Neural cell (in vitro differentiated cells): ENCODE measurements at regions not wholly inside any gene's neighbourhood (a gene's known extent, or its start where the extent isn't known, plus 50 kb on each side); places are given as distances from the start of the nearest gene placed in this dataset.

Experiments
- H2AFZ ChIP-seq: fragments of 200-600, 300-800 bp; sonication (generic), shearing (Covaris generic); 2 replicates; pipeline ENCODE4 v1.6.0; 2014; ENCODE audit warnings: low read depth, mild to moderate bottlenecking, antibody characterized with exemption, low read length, moderate library complexity
- H3F3A ChIP-seq: fragments of 200-600 bp; shearing (Covaris generic); 2 replicates; pipeline ENCODE4 v1.6.1; 2016; ENCODE audit warnings: mild to moderate bottlenecking, moderate library complexity, mixed read lengths, antibody characterized with exemption, low read length; ENCODE audit not compliant: insufficient read depth, poor library complexity, severe bottlenecking
- H3K27ac ChIP-seq: fragments of 200-600, 300-800 bp; sonication (generic), shearing (Covaris generic); 2 replicates; pipeline ENCODE4 v1.5.1; 2014; ENCODE audit warnings: mild to moderate bottlenecking, low read length, moderate library complexity
- H3K27me3 ChIP-seq: fragments of 300-800, 200-600 bp; sonication (generic), shearing (Covaris generic); 2 replicates; pipeline ENCODE4 v1.6.0; 2014; ENCODE audit warnings: mild to moderate bottlenecking, low read depth, low read length, moderate library complexity; ENCODE audit not compliant: insufficient read depth
- H3K36me3 ChIP-seq: fragments of 300-800, 200-600 bp; sonication (generic), shearing (Covaris generic); 2 replicates; pipeline ENCODE4 v1.5.1; 2014; ENCODE audit warnings: mild to moderate bottlenecking, antibody characterized with exemption, low read length, moderate library complexity; ENCODE audit not compliant: insufficient read depth
- H3K4me2 ChIP-seq: fragments of 300-800, 200-600 bp; sonication (generic), shearing (Covaris generic); 2 replicates; pipeline ENCODE4 v1.6.0; 2014; ENCODE audit warnings: mild to moderate bottlenecking, low read length
- H3K4me3 ChIP-seq: fragments of 300-800, 200-600 bp; sonication (generic), shearing (Covaris generic); 2 replicates; pipeline ENCODE4 v1.5.1; 2014; ENCODE audit warnings: mild to moderate bottlenecking, low read length, moderate library complexity
- H3K79me2 ChIP-seq: fragments of 200-600 bp; shearing (Covaris generic); replicated peaks from 2 replicates; pipeline ENCODE4 v1.6.0; 2014; ENCODE audit warnings: mild to moderate bottlenecking, low read length, moderate library complexity; ENCODE audit not compliant: insufficient read depth
- H3K9ac ChIP-seq: fragments of 300-800, 200-600 bp; sonication (generic), shearing (Covaris generic); 2 replicates; pipeline ENCODE4 v1.6.1; 2016; ENCODE audit warnings: mild to moderate bottlenecking, low read length, mixed read lengths
- H3K9me2 ChIP-seq: fragments of 200-600 bp; shearing (Covaris generic); 2 replicates; pipeline ENCODE4 v1.6.1; 2016; ENCODE audit warnings: mild to moderate bottlenecking, low read length, mixed read lengths; ENCODE audit not compliant: insufficient read depth
- H3K9me3 ChIP-seq: fragments of 200-600, 300-800 bp; sonication (generic), shearing (Covaris generic); 2 replicates; pipeline ENCODE4 v1.6.1; 2016; ENCODE audit warnings: mild to moderate bottlenecking, mixed run types, low read length, moderate library complexity, mixed read lengths
- H4K20me1 ChIP-seq: fragments of 200-600 bp; shearing (Covaris generic); 2 replicates; pipeline ENCODE4 v1.6.1; 2016; ENCODE audit warnings: mild to moderate bottlenecking, mixed run types; ENCODE audit not compliant: insufficient read depth
- EP300 ChIP-seq: fragments of 450-650 bp; conservative IDR thresholded peaks from 2 replicates; pipeline ENCODE4 v1.6.1; 2014; ENCODE audit warnings: antibody characterized with exemption, mild to moderate bottlenecking, moderate library complexity; ENCODE audit not compliant: poor library complexity, severe bottlenecking
- EZH2 ChIP-seq: fragments of 200-600, 300-800 bp; shearing (Covaris generic), sonication (generic); IDR thresholded peaks from 2 replicates; pipeline ENCODE4 v1.6.1; 2014; ENCODE audit warnings: antibody characterized with exemption, low read length, borderline replicate concordance, mild to moderate bottlenecking; ENCODE audit not compliant: insufficient read depth, poor library complexity, severe bottlenecking
- MXI1 ChIP-seq: fragments of 450-650 bp; conservative IDR thresholded peaks from 2 replicates; pipeline ENCODE4 v1.6.1; 2014; ENCODE audit warnings: antibody characterized with exemption, mild to moderate bottlenecking; ENCODE audit not compliant: poor library complexity, severe bottlenecking
- POLR2AphosphoS5 ChIP-seq: IDR thresholded peaks from 2 replicates; pipeline ENCODE4 v1.6.1; 2012
- RAD21 ChIP-seq: fragments of 450-650 bp; conservative IDR thresholded peaks from 2 replicates; pipeline ENCODE4 v1.6.1; 2014; ENCODE audit warnings: antibody characterized with exemption, mild to moderate bottlenecking, moderate library complexity
- SMC3 ChIP-seq: fragments of 450-650 bp; conservative IDR thresholded peaks from 2 replicates; pipeline ENCODE4 v1.6.1; 2014; ENCODE audit warnings: antibody characterized with exemption, mild to moderate bottlenecking, moderate library complexity; ENCODE audit not compliant: poor library complexity
- TAF1 ChIP-seq: IDR thresholded peaks from 2 replicates; pipeline ENCODE4 v1.6.1; 2012; ENCODE audit warnings: low read depth
- TF ChIP-seq, protein P1 (sequence below): IDR thresholded peaks from 2 replicates; pipeline ENCODE4 v1.6.1; 2012; ENCODE audit warnings: borderline replicate concordance
- TF ChIP-seq, protein P2 (sequence below): fragments of 450-650 bp; IDR thresholded peaks from 2 replicates; pipeline ENCODE4 v1.5.1; 2014; ENCODE audit warnings: antibody characterized with exemption, mild to moderate bottlenecking, moderate library complexity; ENCODE audit not compliant: poor library complexity, severe bottlenecking

- no peak overlapping the region for H2AFZ ChIP-seq
- no peaks in the 10 kb centered on the region for H4K20me1 ChIP-seq
- no peaks in the 10 kb centered on the region for H3K9me3 ChIP-seq
- H3K79me2 ChIP-seq, result peaks cover 28% of the 10 kb centered on the region
- H3K9ac ChIP-seq, result no peak overlapping the region
- no peak overlapping the region for H3K27ac ChIP-seq
- no peak overlapping the region for H3K4me2 ChIP-seq
- H3K36me3 ChIP-seq, result no peaks in the 10 kb centered on the region
- H3K4me3 ChIP-seq, result no peak overlapping the region
- no peaks in the 10 kb centered on the region for H3F3A ChIP-seq
- no peaks in the 10 kb centered on the region for H3K9me2 ChIP-seq
- TF ChIP-seq SMC3 (no peak), EZH2 (no peak), TAF1 (no peak), MXI1 (no peak), EP300 (no peak), RAD21 (no peak), POLR2AphosphoS5 (no peak)
- TF ChIP-seq, protein P1, sequence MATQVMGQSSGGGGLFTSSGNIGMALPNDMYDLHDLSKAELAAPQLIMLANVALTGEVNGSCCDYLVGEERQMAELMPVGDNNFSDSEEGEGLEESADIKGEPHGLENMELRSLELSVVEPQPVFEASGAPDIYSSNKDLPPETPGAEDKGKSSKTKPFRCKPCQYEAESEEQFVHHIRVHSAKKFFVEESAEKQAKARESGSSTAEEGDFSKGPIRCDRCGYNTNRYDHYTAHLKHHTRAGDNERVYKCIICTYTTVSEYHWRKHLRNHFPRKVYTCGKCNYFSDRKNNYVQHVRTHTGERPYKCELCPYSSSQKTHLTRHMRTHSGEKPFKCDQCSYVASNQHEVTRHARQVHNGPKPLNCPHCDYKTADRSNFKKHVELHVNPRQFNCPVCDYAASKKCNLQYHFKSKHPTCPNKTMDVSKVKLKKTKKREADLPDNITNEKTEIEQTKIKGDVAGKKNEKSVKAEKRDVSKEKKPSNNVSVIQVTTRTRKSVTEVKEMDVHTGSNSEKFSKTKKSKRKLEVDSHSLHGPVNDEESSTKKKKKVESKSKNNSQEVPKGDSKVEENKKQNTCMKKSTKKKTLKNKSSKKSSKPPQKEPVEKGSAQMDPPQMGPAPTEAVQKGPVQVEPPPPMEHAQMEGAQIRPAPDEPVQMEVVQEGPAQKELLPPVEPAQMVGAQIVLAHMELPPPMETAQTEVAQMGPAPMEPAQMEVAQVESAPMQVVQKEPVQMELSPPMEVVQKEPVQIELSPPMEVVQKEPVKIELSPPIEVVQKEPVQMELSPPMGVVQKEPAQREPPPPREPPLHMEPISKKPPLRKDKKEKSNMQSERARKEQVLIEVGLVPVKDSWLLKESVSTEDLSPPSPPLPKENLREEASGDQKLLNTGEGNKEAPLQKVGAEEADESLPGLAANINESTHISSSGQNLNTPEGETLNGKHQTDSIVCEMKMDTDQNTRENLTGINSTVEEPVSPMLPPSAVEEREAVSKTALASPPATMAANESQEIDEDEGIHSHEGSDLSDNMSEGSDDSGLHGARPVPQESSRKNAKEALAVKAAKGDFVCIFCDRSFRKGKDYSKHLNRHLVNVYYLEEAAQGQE, result no peak
- TF ChIP-seq, protein P2, sequence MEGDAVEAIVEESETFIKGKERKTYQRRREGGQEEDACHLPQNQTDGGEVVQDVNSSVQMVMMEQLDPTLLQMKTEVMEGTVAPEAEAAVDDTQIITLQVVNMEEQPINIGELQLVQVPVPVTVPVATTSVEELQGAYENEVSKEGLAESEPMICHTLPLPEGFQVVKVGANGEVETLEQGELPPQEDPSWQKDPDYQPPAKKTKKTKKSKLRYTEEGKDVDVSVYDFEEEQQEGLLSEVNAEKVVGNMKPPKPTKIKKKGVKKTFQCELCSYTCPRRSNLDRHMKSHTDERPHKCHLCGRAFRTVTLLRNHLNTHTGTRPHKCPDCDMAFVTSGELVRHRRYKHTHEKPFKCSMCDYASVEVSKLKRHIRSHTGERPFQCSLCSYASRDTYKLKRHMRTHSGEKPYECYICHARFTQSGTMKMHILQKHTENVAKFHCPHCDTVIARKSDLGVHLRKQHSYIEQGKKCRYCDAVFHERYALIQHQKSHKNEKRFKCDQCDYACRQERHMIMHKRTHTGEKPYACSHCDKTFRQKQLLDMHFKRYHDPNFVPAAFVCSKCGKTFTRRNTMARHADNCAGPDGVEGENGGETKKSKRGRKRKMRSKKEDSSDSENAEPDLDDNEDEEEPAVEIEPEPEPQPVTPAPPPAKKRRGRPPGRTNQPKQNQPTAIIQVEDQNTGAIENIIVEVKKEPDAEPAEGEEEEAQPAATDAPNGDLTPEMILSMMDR, result no peak
- H3K27me3 ChIP-seq, result no peaks in the 10 kb centered on the region
These were observed 117.0 kb upstream of the FAM3C start for GRCh38 chr7:121513105-121513504.

GRCh38 chr7:121510858-121511482 is 114.9 kb upstream of the FAM3C start:
- peak overlapping the region; percentile 15 for H3K4me3 ChIP-seq
- TF ChIP-seq, protein P2, result no peak
- no peak for TF ChIP-seq TAF1
- TF ChIP-seq, protein P1, result no peak
- peak overlapping the region; percentile 18 for H3K27ac ChIP-seq
- no peaks in the 10 kb centered on the region for H4K20me1 ChIP-seq
- H3K79me2 ChIP-seq, result peaks cover 48% of the 10 kb centered on the region
- H3K27me3 ChIP-seq, result no peaks in the 10 kb centered on the region
- H3K9me3 ChIP-seq, result no peaks in the 10 kb centered on the region
- no peak overlapping the region for H2AFZ ChIP-seq
- no peaks in the 10 kb centered on the region for H3F3A ChIP-seq
- no peak overlapping the region for H3K9ac ChIP-seq
- no peaks in the 10 kb centered on the region for H3K36me3 ChIP-seq
- no peaks in the 10 kb centered on the region for H3K9me2 ChIP-seq
- no peak overlapping the region for H3K4me2 ChIP-seq
